Adrenal gland (tissue), 5 donors: ENCODE measurements at regions not wholly inside any gene's neighbourhood (a gene's known extent, or its start where the extent isn't known, plus 50 kb on each side); places are given as distances from the start of the nearest gene placed in this dataset.

Experiments used
- POLR2A ChIP-seq, 2 donors: fragments of 450-650 bp; IDR thresholded peaks; one replicate each; pipeline ENCODE4 v1.6.1; 2017; ENCODE audit warnings: antibody characterized with exemption in 2 of 2, mild to moderate bottlenecking in 2 of 2, moderate library complexity in 1 of 2
- TF ChIP-seq, protein P1 (sequence below), 6 experiments: fragments of 450-650 bp in 4 of 6; fragments of 200-600 bp in 2 of 6; sonication (generic) in 1 of 6; IDR thresholded peaks; 1 replicate in 5 of 6; 2 replicates in 1 of 6; pipeline versions ENCODE4 v1.5.1 to v1.8.0; 2016 to 2021; ENCODE audit warnings: antibody characterized with exemption in 6 of 6, mild to moderate bottlenecking in 2 of 6, moderate library complexity in 1 of 6
- donor health status: DM: no; HTN: no; CAD: no.

DNA sequence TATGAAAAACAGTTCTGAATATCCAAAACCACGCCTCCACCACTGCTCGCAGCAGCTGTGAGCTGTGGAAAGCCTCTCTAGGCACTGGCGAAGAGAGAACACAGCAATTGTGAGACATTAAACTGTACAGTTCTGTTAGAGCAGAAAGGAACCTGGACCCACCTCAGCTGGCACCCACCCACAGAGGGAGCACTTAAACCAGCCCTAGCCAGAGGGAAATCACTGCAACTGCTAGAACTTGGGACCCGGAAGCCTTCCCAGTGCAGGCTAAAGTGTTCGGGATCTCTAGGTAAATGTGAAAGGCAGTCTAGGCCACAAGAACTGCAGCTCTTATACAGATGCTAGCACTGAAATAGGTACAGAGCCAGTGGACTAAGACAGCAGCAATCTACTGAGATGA lies 308.8 kb downstream of the PRR32 start:
- TF ChIP-seq POLR2A (IDR thresholded peaks at IDR 0.05), result no peak
- TF ChIP-seq, protein P1, sequence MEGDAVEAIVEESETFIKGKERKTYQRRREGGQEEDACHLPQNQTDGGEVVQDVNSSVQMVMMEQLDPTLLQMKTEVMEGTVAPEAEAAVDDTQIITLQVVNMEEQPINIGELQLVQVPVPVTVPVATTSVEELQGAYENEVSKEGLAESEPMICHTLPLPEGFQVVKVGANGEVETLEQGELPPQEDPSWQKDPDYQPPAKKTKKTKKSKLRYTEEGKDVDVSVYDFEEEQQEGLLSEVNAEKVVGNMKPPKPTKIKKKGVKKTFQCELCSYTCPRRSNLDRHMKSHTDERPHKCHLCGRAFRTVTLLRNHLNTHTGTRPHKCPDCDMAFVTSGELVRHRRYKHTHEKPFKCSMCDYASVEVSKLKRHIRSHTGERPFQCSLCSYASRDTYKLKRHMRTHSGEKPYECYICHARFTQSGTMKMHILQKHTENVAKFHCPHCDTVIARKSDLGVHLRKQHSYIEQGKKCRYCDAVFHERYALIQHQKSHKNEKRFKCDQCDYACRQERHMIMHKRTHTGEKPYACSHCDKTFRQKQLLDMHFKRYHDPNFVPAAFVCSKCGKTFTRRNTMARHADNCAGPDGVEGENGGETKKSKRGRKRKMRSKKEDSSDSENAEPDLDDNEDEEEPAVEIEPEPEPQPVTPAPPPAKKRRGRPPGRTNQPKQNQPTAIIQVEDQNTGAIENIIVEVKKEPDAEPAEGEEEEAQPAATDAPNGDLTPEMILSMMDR (IDR thresholded peaks at IDR 0.05), result no peak
